HG03457 (cell line): ENCODE measurements at regions not wholly inside any gene's neighbourhood (a gene's known extent, or its start where the extent isn't known, plus 50 kb on each side); places are given as distances from the start of the nearest gene placed in this dataset.

Experiments
- ATAC-seq: cut with Tn5 transposase; IDR thresholded peaks from one replicate; pipeline ENCODE4 v1.9.1; 2021; ENCODE audit warnings: moderate number of reproducible peaks; ENCODE audit not compliant: unreplicated experiment

DNA sequence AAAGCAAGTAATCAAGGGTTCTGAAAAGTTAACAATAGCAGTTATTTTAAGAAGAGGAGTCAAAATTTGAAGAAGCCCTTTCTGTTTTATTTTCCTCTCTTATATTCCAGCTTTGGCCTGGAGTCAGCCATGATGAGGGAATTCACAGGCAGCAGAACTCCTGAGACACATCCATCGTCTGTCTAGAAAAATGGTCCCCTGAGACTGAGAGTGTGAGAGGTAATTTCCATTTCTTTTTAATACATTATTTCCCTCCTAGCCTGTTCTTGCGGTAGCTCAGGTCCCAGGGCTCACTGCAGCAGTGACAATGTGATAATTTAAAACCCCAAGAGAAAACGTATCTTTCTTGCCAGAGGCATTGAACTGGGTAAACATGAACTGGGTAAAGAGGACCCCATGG, 296.0 kb downstream of the SMOC2 start:
- no peak for ATAC-seq

- no peak for ATAC-seq
These were observed 295.1 kb downstream of the SMOC2 start for GRCh38 chr6:168736039-168736438.

DNA sequence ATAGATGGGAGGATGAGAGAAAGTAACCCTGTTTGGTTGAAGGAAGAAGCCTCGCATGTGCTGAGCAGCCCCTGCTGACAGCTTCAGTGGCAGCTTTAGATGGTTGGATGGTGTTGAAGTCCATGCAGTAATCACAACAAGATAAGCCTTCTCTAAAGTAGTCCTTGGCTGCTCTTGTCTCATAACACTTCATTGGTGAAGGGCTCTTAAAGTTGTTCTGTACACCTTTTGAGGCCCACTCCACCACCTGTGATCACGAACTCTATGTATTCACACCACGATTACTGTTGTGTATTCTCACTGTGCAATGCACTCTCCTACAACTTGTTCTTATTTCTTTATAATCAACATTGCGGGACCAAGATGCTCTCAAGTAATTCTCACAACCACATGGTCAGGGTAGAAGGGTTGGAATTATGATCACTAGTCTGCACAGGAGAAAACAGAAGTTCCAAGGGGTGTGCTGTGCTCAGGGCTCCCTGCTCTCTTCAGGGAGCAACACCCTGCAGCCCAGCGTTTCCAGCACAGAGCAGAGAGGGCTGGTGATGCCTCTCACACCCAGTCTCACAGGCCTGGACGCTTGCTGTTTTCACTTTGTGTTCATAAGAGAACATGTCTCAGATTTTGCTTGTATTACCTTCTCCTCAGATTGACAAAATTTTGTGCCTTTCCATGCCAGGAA, 294.4 kb downstream of the SMOC2 start:
- no peak for ATAC-seq

GRCh38 chr6:168734523-168734922, 293.5 kb downstream of the SMOC2 start:
- no peak for ATAC-seq

DNA sequence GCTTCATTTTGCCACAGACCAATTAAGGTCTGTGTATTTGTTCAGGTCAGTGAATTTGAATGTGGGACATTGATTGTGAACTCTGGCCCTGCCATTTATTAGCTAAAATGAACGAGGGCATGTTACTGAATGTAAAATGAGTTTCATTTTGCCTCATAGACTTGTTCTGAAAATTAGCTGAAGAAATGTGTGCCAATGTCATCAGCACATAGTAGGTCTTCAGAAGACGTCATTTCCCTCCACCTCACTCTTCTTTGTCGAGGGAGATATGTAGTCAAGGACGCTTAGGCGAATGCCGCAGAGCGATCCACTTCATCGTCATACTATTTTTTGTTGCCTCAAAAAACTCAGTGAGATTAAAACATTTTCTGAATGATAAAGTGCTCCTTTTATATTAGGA, 291.7 kb downstream of the SMOC2 start:
- ATAC-seq, result no peak

GRCh38 chr6:168730931-168731716, 290.1 kb downstream of the SMOC2 start:
- no peak for ATAC-seq

DNA sequence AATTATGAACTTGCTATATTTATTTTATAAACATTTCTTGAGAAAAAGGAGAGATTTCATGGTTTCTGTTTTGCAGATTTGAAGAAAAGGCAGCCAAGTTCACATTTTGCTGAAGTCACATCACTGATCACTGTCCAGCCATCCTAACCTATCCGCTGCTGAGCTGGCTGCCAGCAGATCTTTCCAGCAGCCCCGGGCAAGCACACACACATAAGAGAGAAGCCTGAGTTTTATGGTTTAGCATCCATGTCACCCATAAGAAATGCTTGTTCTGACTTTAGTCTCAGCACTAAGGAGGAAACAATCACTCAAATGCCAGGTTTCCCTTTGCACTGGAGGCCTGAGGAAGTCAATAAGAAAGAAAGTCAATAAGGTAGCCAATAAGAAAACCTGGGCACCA, 287.1 kb downstream of the SMOC2 start:
- no peak for ATAC-seq

DNA sequence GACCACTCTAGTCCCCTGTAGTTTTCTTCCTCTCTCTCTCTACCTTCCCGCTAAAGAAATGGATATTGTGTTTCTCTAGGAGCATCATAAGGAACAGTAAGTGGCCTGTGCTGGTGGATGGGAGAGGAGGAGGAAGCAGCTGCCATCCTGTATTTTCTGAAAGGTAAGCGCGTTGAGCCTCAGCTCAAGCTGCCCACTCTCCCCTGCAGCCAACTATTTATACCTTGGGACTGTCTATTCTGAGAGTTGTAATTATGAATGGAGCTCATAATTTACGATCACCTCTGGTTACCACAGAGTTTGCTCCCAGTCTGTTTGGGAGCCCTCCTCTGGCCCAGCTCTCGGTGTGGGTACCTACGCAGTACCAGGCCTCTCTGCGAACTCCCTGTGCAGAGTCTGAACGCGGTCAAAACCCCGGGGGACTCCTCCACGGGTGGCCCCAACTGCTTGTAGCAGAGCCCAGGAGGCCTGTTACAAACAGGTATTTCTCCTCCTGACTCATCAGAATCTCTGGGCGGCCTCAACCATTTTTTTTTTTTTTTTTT, 285.4 kb downstream of the SMOC2 start:
- ATAC-seq, result no peak

- no peak for ATAC-seq
These were observed 284.8 kb downstream of the SMOC2 start for GRCh38 chr6:168725802-168726201.

GRCh38 chr6:168724669-168725570, 283.9 kb downstream of the SMOC2 start:
- no peak for ATAC-seq

- no peak for ATAC-seq
These were observed 283.0 kb downstream of the SMOC2 start for GRCh38 chr6:168724033-168724432.

- no peak for ATAC-seq
These were observed 281.4 kb downstream of the SMOC2 start for GRCh38 chr6:168722397-168722796.

DNA sequence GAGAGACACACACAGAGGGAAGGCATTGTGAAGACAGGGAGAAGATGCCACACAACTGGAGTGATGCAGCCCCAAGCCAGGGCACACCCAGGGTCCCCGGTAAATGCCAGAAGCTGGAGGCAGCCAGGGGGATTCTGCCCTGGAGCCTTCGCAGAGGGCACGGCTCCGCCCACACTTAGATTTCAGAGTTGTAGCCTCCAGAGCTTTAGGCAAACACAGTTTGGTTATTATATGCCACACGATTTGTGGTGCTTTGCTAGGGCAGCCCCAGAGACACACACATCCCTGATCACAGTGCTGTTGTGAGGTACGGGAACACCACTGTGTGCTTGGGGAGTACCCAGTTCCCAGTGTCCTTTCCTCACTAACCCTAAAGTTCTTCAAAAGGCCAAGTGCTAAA, 280.6 kb downstream of the SMOC2 start:
- no peak for ATAC-seq

- ATAC-seq, result no peak
These were observed 278.9 kb downstream of the SMOC2 start for GRCh38 chr6:168719901-168720300.

DNA sequence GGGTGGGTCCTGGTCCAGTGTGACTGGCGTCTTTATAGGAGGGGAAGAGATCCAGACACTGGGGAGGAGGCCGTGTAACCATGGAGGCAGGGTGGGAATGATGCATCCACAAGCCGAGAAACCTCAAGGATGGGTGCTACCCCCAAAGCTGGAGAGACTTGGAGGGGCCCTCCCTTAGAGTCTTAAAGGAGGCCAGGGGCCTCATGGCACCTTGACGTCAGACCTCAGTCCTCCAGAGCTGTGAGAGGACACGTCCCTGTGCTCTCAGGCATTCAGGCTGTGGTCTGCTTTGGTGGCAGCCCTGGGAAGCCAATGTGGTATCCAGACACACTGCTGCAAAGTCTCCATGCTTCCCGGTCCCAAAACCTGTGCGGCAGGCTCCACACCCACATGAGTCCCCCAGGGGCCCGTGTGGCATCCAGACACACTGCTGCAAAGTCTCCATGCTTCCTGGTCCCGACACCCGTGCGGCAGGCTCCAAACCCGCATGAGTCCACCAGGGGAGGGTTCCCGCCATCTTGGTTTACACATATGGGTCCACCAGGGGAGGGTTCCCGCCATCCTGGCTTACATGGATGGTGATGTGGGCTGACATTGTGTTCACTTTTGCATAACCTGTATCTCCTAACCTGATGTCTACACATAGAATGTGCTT, 278.0 kb downstream of the SMOC2 start:
- no peak for ATAC-seq
